ENCODE measurements at regions not wholly inside any gene's neighbourhood (a gene's known extent, or its start where the extent isn't known, plus 50 kb on each side); places are given as distances from the start of the nearest gene placed in this dataset.

- TF ChIP-seq CTCF (conservative IDR thresholded peaks at IDR 0.05; ENCODE audit: low read depth, low read length) = no peak
- no peak for TF ChIP-seq EZH2 (IDR thresholded peaks at IDR 0.05; ENCODE audit: borderline replicate concordance, low read depth, low read length, poor library complexity, severe bottlenecking)
These were observed 147.6 kb upstream of the TIAM1 start for GRCh38 chr21:31491617-31492016.
